HG03565 (cell line): ENCODE measurements at regions not wholly inside any gene's neighbourhood (a gene's known extent, or its start where the extent isn't known, plus 50 kb on each side); places are given as distances from the start of the nearest gene placed in this dataset.
A peak's percentile ranks its signal among the peaks of the same experiment; 100 is the strongest.
"Not testable (repeated sequence)": the region's sequence is repeated elsewhere in the genome, so short reads cannot be mapped to it uniquely, and the experiment has no call there.

Experiments
- ATAC-seq: cut with Tn5 transposase; IDR thresholded peaks from one replicate; pipeline ENCODE4 v1.9.1; 2021; ENCODE audit warnings: mild to moderate bottlenecking, moderate library complexity; ENCODE audit not compliant: unreplicated experiment

- no peak for ATAC-seq
These were observed 1678.6 kb upstream of the CELF4 start for GRCh38 chr18:39244242-39244641.

GRCh38 chr18:39241534-39241933 lies 1675.9 kb upstream of the CELF4 start:
- ATAC-seq = no peak

GRCh38 chr18:39238981-39239660 lies 1673.5 kb upstream of the CELF4 start:
- no peak for ATAC-seq

GRCh38 chr18:39235118-39235719 lies 1669.6 kb upstream of the CELF4 start:
- ATAC-seq = no peak

GRCh38 chr18:39232937-39233336 lies 1667.3 kb upstream of the CELF4 start:
- ATAC-seq = no peak

DNA sequence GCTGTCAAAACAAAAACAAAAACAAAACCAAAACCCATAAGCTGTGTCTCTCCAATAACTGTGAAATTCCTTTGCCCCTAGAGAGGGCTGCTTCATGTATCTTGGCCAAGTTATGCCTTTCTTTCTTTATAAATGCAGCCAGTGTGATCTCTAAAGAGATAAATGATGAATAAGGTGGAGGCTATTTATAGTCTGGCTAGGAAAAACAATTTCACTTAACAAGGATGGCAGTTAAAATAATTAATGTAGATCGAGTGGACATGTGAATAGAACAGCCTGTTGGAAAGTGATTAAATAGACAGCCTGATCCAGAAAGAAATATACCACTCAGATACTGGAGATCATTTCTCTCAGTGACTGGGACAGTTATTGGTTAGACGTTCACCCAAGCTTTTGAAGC lies 1666.9 kb upstream of the CELF4 start:
- ATAC-seq = no peak

DNA sequence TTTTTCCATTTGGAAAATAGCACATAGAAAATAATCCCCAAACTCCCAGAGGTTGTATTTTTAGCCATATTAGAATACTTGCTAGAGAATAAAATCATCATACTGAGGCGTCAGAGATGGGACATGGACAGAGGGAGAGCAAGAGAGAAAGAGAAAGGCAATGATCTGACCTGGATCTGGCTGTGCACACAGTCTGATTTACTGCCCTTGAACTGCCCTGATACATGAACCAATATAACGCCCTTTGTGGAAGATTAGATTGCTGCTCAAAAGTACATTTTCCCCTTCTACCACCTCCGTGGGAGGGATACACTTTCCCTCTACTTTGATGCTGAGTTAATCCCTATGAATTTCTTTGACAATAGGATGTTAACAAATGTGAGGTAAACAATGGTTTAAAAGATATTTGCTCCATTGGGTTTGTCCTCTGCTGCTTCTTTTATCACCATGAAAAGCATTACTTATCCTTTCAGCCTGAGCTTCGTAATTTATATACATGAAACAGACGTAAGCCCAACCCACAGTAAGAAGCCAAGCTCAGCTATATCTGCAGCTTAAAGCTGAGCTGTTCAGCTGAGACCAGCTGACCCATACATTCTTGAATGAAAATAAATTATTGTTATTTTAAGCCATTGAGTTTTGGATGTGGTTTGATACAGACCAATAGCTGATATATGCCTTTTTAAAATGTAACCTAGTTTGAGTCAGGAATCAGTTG lies 1664.6 kb upstream of the CELF4 start:
- ATAC-seq = no peak

GRCh38 chr18:39227769-39228168 lies 1662.2 kb upstream of the CELF4 start:
- ATAC-seq = not testable (repeated sequence)

- no peak for ATAC-seq
These were observed 1659.8 kb upstream of the CELF4 start for GRCh38 chr18:39225373-39225772.

DNA sequence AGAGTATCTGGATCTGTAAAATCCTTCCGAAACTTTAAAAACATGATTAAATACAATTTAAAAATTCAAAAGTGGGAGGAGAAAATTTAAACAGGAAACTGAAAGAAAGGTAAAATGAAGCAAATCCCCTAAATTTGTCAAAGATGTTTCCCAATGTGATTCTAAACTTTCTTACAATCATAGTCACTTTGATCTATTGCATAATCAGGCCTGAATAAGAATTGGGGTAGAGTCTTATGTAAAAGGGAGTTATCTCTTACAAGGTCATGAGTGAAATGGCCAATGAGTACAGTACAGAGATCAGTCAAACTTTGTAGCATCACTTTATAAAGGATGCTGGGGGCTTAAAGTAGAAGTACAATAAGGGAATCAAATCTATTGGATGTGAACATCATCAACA lies 1657.7 kb upstream of the CELF4 start:
- ATAC-seq = no peak

DNA sequence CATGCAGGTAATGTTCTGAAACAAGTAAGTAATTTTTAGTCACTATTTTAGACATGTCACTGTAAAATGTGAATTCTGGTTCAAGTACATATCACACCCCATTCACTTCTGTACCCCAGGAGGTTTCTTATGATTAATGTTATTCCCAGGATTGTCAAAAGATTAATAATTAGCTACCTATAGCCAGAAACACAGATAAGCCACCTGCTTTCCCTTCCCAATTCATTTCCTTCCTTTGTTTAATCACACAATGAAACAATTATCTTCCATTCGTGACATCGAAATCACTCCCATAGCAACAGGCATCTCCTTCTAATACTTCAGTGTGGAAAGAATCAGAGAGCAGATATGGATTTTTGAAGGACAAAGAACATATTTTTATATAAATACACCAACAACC lies 1650.3 kb upstream of the CELF4 start:
- no peak for ATAC-seq

GRCh38 chr18:39211461-39211860 lies 1645.9 kb upstream of the CELF4 start:
- ATAC-seq = no peak

DNA sequence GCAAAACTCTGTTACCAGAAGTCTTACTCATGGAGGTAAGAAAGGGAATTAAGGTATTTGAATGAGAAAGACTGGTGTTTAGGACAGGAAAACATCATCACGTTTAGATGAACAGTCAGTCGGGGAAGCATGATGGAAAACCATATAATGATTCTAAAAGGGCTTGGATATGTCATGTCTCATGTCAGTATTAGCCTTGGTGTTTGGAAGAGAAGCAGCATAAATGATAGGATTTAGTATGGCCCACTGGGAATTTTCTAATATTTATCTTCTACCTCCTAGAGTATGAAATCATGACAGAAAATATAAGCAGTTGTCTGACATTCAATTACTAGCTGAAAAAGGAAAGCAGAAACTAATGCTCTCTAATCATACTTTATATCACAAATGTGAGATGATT lies 1643.6 kb upstream of the CELF4 start:
- ATAC-seq = no peak

- ATAC-seq = no peak
These were observed 1643.1 kb upstream of the CELF4 start for GRCh38 chr18:39208729-39209128.

- no peak for ATAC-seq
These were observed 1642.6 kb upstream of the CELF4 start for GRCh38 chr18:39208190-39208589.

GRCh38 chr18:39206398-39207103 lies 1641.0 kb upstream of the CELF4 start:
- ATAC-seq = not testable (repeated sequence)

GRCh38 chr18:39205565-39206195 lies 1640.1 kb upstream of the CELF4 start:
- ATAC-seq = peak; percentile 36

- no peak for ATAC-seq
These were observed 1634.6 kb upstream of the CELF4 start for GRCh38 chr18:39200153-39200552.

- ATAC-seq = no peak
These were observed 1633.7 kb upstream of the CELF4 start for GRCh38 chr18:39199231-39199855.

- no peak for ATAC-seq
These were observed 1632.8 kb upstream of the CELF4 start for GRCh38 chr18:39198376-39198775.

GRCh38 chr18:39191931-39192330 lies 1626.3 kb upstream of the CELF4 start:
- ATAC-seq = no peak
